Calu3 (cell line): ENCODE measurements at regions not wholly inside any gene's neighbourhood (a gene's known extent, or its start where the extent isn't known, plus 50 kb on each side); places are given as distances from the start of the nearest gene placed in this dataset.

ENCODE experiments used
- BruUV-seq: library from RNA; stranded (reverse); fragments of 400-500 nt; replicated peaks from 2 replicates; lab custom pipeline; 2021; lab: Mats Ljungman, UMichigan
- CTCF ChIA-PET: fragments of 300-600 bp; sonication (Branson Sonifier 250); formaldehyde crosslinking; loops from one replicate; lab custom pipeline; 2022; ENCODE audit warnings: antibody characterized with exemption; lab: Charles Lee
- DNase-seq: peaks from one replicate; pipeline ENCODE4 v3.0.0; 2022
- H3K27ac Mint-ChIP-seq: one replicate; pipeline ENCODE4 v1.8.0; 2022; ENCODE audit warnings: mixed read lengths; ENCODE audit not compliant: unreplicated experiment
- H3K27me3 Mint-ChIP-seq: one replicate; pipeline ENCODE4 v1.8.0; 2022; ENCODE audit warnings: mixed read lengths; ENCODE audit not compliant: unreplicated experiment
- H3K36me3 Mint-ChIP-seq: one replicate; pipeline ENCODE4 v1.8.0; 2022; ENCODE audit warnings: mild to moderate bottlenecking, moderate library complexity, mixed read lengths; ENCODE audit not compliant: insufficient read depth, unreplicated experiment
- H3K4me1 Mint-ChIP-seq: one replicate; pipeline ENCODE4 v1.8.0; 2022; ENCODE audit warnings: mild to moderate bottlenecking, low read depth, mixed read lengths; ENCODE audit not compliant: unreplicated experiment
- H3K4me3 Mint-ChIP-seq: one replicate; pipeline ENCODE4 v1.8.0; 2022; ENCODE audit warnings: mild to moderate bottlenecking, low read depth, moderate library complexity, mixed read lengths; ENCODE audit not compliant: unreplicated experiment
- H3K9me3 Mint-ChIP-seq: one replicate; pipeline ENCODE4 v1.8.0; 2022; ENCODE audit warnings: low read depth, mixed read lengths; ENCODE audit not compliant: unreplicated experiment
- CTCF ChIP-seq: fragments of 200-600 bp; IDR thresholded peaks from one replicate; pipeline ENCODE4 v1.8.0; 2022; ENCODE audit warnings: antibody characterized with exemption; ENCODE audit not compliant: unreplicated experiment
- intact Hi-C: fragments of 100-400 bp; cut with micrococcal nuclease; formaldehyde crosslinking; loops from one replicate; pipeline ENCODE4 v1.10.0; 2022; ENCODE audit not compliant: unreplicated experiment

- no peaks in the 10 kb centered on the region for H3K36me3 Mint-ChIP-seq
- intact Hi-C loops: no loop called here
- peaks cover 6% of the 10 kb centered on the region for H3K9me3 Mint-ChIP-seq
- H3K4me3 Mint-ChIP-seq: no peak overlapping the region
- H3K4me1 Mint-ChIP-seq: no peaks in the 10 kb centered on the region
- no peak overlapping the region for H3K27ac Mint-ChIP-seq
- BruUV-seq: no TSS peak
- no peak for DNase-seq
- TF ChIP-seq CTCF: no peak
- CTCF ChIA-PET: no interaction called here
- H3K27me3 Mint-ChIP-seq: no peaks in the 10 kb centered on the region
These were observed 285.8 kb downstream of the NPIPA8 start for GRCh38 chr16:18050777-18051176.

- no peaks in the 10 kb centered on the region for H3K4me1 Mint-ChIP-seq
- intact Hi-C loops: no loop called here
- CTCF ChIA-PET: no interaction called here
These were observed 286.3 kb downstream of the NPIPA8 start for GRCh38 chr16:18050234-18050633.

GRCh38 chr16:18049547-18050133 lies 286.9 kb downstream of the NPIPA8 start:
- no peak for TF ChIP-seq CTCF
- Mint-ChIP-seq H3K9me3 (peaks cover 6% of the 10 kb centered on the region), H3K27ac (no peak overlapping the region), H3K4me3 (no peak overlapping the region), H3K4me1 (no peaks in the 10 kb centered on the region), H3K27me3 (no peaks in the 10 kb centered on the region), H3K36me3 (no peaks in the 10 kb centered on the region)
- CTCF ChIA-PET: no interaction called here
- intact Hi-C loops: no loop called here
- no peak for DNase-seq
- BruUV-seq: no TSS peak

More at GRCh38 chr16:18050234-18050633, 286.3 kb downstream of the NPIPA8 start:
- Mint-ChIP-seq H3K27me3 (no peaks in the 10 kb centered on the region), H3K36me3 (no peaks in the 10 kb centered on the region), H3K4me3 (no peak overlapping the region), H3K27ac (no peak overlapping the region), H3K9me3 (peaks cover 6% of the 10 kb centered on the region)
- no peak for TF ChIP-seq CTCF
- DNase-seq: no peak
- BruUV-seq: no TSS peak

- TF ChIP-seq CTCF: no peak
- no peaks in the 10 kb centered on the region for H3K4me1 Mint-ChIP-seq
- no peaks in the 10 kb centered on the region for H3K27me3 Mint-ChIP-seq
- no peak for DNase-seq
- no peaks in the 10 kb centered on the region for H3K36me3 Mint-ChIP-seq
- H3K27ac Mint-ChIP-seq: no peak overlapping the region
- H3K9me3 Mint-ChIP-seq: peaks cover 6% of the 10 kb centered on the region
- intact Hi-C loops: no loop called here
- no peak overlapping the region for H3K4me3 Mint-ChIP-seq
- BruUV-seq: no TSS peak
- CTCF ChIA-PET: no interaction called here
These were observed 287.5 kb downstream of the NPIPA8 start for GRCh38 chr16:18048853-18049546.
